Body of pancreas (tissue), 4 donors: ENCODE measurements at regions not wholly inside any gene's neighbourhood (a gene's known extent, or its start where the extent isn't known, plus 50 kb on each side); places are given as distances from the start of the nearest gene placed in this dataset.

Experiments
- POLR2A ChIP-seq, 3 donors: fragments of 450-650 bp; IDR thresholded peaks; one replicate each; pipeline ENCODE4 v1.6.1; 2016; ENCODE audit warnings: antibody characterized with exemption in 3 of 3, mild to moderate bottlenecking in 2 of 3
- TF ChIP-seq, protein P1 (sequence below), 7 experiments: fragments of 450-650 bp in 4 of 7; fragments of 200-600 bp in 3 of 7; sonication (generic) in 3 of 7; IDR thresholded peaks; one replicate each; pipeline ENCODE4 v1.5.1; 2016 to 2019; ENCODE audit warnings: antibody characterized with exemption in 7 of 7

DNA sequence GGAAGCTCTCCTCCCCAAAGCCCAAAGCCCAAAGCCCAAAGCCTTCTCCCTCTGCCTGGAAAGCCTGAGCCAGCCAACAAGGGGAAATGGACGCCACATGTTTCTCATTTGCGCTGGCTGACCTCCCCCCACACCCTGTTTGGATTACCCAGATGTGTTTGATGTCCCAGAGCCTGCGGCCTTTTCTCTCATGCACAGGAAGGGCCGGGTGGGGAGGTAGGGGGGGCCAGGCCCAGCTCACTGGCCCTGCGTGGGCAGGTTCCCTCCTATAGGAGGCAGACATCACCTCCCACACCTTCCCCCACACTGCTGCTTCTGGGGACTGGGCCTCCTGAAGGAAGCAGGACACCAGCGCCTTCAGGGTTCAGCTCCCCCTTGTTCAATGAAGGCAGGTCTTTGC is 116.3 kb downstream of the NAV1 start:
- TF ChIP-seq, protein P1, sequence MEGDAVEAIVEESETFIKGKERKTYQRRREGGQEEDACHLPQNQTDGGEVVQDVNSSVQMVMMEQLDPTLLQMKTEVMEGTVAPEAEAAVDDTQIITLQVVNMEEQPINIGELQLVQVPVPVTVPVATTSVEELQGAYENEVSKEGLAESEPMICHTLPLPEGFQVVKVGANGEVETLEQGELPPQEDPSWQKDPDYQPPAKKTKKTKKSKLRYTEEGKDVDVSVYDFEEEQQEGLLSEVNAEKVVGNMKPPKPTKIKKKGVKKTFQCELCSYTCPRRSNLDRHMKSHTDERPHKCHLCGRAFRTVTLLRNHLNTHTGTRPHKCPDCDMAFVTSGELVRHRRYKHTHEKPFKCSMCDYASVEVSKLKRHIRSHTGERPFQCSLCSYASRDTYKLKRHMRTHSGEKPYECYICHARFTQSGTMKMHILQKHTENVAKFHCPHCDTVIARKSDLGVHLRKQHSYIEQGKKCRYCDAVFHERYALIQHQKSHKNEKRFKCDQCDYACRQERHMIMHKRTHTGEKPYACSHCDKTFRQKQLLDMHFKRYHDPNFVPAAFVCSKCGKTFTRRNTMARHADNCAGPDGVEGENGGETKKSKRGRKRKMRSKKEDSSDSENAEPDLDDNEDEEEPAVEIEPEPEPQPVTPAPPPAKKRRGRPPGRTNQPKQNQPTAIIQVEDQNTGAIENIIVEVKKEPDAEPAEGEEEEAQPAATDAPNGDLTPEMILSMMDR (IDR thresholded peaks at IDR 0.05) = no peak
- TF ChIP-seq POLR2A (IDR thresholded peaks at IDR 0.05) = no peak
